KMS-11 (cell line): ENCODE measurements at regions not wholly inside any gene's neighbourhood (a gene's known extent, or its start where the extent isn't known, plus 50 kb on each side); places are given as distances from the start of the nearest gene placed in this dataset.

ENCODE experiments used
- H2AFZ ChIP-seq: fragments of 200-600 bp; sonication (generic); 2 replicates; pipeline ENCODE4 v1.6.1; 2016; ENCODE audit warnings: antibody characterized with exemption, mixed run types, low read depth
- H3K27ac ChIP-seq: fragments of 200-600 bp; sonication (generic); 2 replicates; pipeline ENCODE4 v1.6.1; 2016; ENCODE audit warnings: mild to moderate bottlenecking, mixed run types
- H3K27me3 ChIP-seq: fragments of 200-600 bp; sonication (generic); 2 replicates; pipeline ENCODE4 v1.6.1; 2017; ENCODE audit warnings: mild to moderate bottlenecking, low read depth, mixed run types, moderate library complexity; ENCODE audit not compliant: insufficient read depth
- H3K36me3 ChIP-seq: fragments of 200-600 bp; sonication (generic); 2 replicates; pipeline ENCODE4 v1.6.1; 2017; ENCODE audit warnings: mild to moderate bottlenecking, mixed run types; ENCODE audit not compliant: insufficient read depth
- H3K4me1 ChIP-seq: fragments of 200-600 bp; sonication (generic); 2 replicates; pipeline ENCODE4 v1.6.1; 2016; ENCODE audit warnings: mild to moderate bottlenecking, low read depth, mixed run types; ENCODE audit not compliant: poor library complexity, severe bottlenecking
- H3K4me2 ChIP-seq: fragments of 200-600 bp; sonication (generic); 2 replicates; pipeline ENCODE4 v1.7.0; 2016; ENCODE audit warnings: mild to moderate bottlenecking, mixed run types
- H3K4me3 ChIP-seq: fragments of 200-600 bp; sonication (generic); IDR thresholded peaks from 2 replicates; pipeline ENCODE4 v1.6.1; 2017; ENCODE audit warnings: low read depth, low read length, mixed read lengths; ENCODE audit not compliant: insufficient read depth
- H3K79me2 ChIP-seq: fragments of 200-600 bp; sonication (generic); 2 replicates; pipeline ENCODE4 v1.6.1; 2016; ENCODE audit warnings: low read depth, mixed run types; ENCODE audit not compliant: insufficient read depth
- H3K9ac ChIP-seq: fragments of 200-600 bp; sonication (generic); 2 replicates; pipeline ENCODE4 v1.6.1; 2016; ENCODE audit warnings: mild to moderate bottlenecking, mixed run types
- H4K20me1 ChIP-seq: fragments of 200-600 bp; sonication (generic); 2 replicates; pipeline ENCODE4 v1.6.1; 2016; ENCODE audit warnings: mild to moderate bottlenecking, mixed run types; ENCODE audit not compliant: insufficient read depth
- TF ChIP-seq, protein P1 (sequence below): fragments of 200-600 bp; sonication (generic); conservative IDR thresholded peaks from 2 replicates; pipeline ENCODE4 v1.6.1; 2017; ENCODE audit warnings: low read depth, mild to moderate bottlenecking, antibody characterized with exemption, low read length, moderate library complexity, mixed read lengths

- no peaks in the 10 kb centered on the region for H3K36me3 ChIP-seq
- TF ChIP-seq, protein P1, sequence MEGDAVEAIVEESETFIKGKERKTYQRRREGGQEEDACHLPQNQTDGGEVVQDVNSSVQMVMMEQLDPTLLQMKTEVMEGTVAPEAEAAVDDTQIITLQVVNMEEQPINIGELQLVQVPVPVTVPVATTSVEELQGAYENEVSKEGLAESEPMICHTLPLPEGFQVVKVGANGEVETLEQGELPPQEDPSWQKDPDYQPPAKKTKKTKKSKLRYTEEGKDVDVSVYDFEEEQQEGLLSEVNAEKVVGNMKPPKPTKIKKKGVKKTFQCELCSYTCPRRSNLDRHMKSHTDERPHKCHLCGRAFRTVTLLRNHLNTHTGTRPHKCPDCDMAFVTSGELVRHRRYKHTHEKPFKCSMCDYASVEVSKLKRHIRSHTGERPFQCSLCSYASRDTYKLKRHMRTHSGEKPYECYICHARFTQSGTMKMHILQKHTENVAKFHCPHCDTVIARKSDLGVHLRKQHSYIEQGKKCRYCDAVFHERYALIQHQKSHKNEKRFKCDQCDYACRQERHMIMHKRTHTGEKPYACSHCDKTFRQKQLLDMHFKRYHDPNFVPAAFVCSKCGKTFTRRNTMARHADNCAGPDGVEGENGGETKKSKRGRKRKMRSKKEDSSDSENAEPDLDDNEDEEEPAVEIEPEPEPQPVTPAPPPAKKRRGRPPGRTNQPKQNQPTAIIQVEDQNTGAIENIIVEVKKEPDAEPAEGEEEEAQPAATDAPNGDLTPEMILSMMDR = no peak
- no peak overlapping the region for H3K27ac ChIP-seq
- H3K4me3 ChIP-seq = no peak overlapping the region
- no peaks in the 10 kb centered on the region for H4K20me1 ChIP-seq
- H3K27me3 ChIP-seq = no peaks in the 10 kb centered on the region
- no peak overlapping the region for H3K4me2 ChIP-seq
- H3K9ac ChIP-seq = no peak overlapping the region
- H2AFZ ChIP-seq = no peak overlapping the region
- no peaks in the 10 kb centered on the region for H3K79me2 ChIP-seq
- peaks cover 8% of the 10 kb centered on the region for H3K4me1 ChIP-seq
Measured at GRCh38 chr1:70892930-70893329, 154.7 kb downstream of the PTGER3 start.

DNA sequence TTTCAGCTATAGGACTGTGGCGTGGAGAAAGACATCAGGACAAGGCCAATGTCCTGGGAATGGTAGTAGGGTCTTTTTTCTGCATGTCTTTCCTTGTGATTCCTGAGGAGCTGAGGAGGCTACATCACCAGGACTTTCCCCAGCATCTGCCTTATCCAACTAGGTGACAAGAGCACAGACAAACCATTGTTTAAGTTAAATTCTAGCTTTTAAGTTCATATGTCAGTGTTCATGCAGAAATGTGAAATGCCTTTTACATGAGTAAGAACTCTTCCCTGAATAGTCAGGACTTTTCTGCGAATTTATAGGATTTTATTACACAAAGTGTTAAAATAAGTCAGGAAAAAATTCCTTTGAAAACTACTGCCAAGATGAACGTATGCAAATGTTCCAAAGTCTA lies 154.2 kb downstream of the PTGER3 start:
- Histone ChIP-seq H2AFZ (no peak overlapping the region), H3K4me2 (no peak overlapping the region), H3K9ac (no peak overlapping the region), H3K79me2 (no peaks in the 10 kb centered on the region), H3K27me3 (no peaks in the 10 kb centered on the region), H3K4me1 (peaks cover 8% of the 10 kb centered on the region), H3K4me3 (no peak overlapping the region), H4K20me1 (no peaks in the 10 kb centered on the region), H3K27ac (no peak overlapping the region), H3K36me3 (no peaks in the 10 kb centered on the region)
- TF ChIP-seq, protein P1 = no peak

GRCh38 chr1:70895531-70895930 lies 152.1 kb downstream of the PTGER3 start:
- no peak overlapping the region for H2AFZ ChIP-seq
- H3K4me3 ChIP-seq = no peak overlapping the region
- no peak overlapping the region for H3K4me2 ChIP-seq
- no peaks in the 10 kb centered on the region for H3K79me2 ChIP-seq
- no peaks in the 10 kb centered on the region for H3K36me3 ChIP-seq
- no peaks in the 10 kb centered on the region for H4K20me1 ChIP-seq
- TF ChIP-seq, protein P1 = no peak
- peaks cover 8% of the 10 kb centered on the region for H3K4me1 ChIP-seq
- no peaks in the 10 kb centered on the region for H3K27me3 ChIP-seq
- no peak overlapping the region for H3K9ac ChIP-seq
- no peak overlapping the region for H3K27ac ChIP-seq

GRCh38 chr1:70896224-70896623 lies 151.4 kb downstream of the PTGER3 start:
- H2AFZ ChIP-seq = no peak overlapping the region
- H3K79me2 ChIP-seq = no peaks in the 10 kb centered on the region
- H3K4me1 ChIP-seq = peaks cover 8% of the 10 kb centered on the region
- H3K27ac ChIP-seq = no peak overlapping the region
- H3K9ac ChIP-seq = no peak overlapping the region
- H3K4me2 ChIP-seq = no peak overlapping the region
- TF ChIP-seq, protein P1 = no peak
- H3K4me3 ChIP-seq = no peak overlapping the region
- H3K27me3 ChIP-seq = no peaks in the 10 kb centered on the region
- no peaks in the 10 kb centered on the region for H3K36me3 ChIP-seq
- no peaks in the 10 kb centered on the region for H4K20me1 ChIP-seq
